ENCODE measurements at regions not wholly inside any gene's neighbourhood (a gene's known extent, or its start where the extent isn't known, plus 50 kb on each side); places are given as distances from the start of the nearest gene placed in this dataset.

GRCh38 chr3:56979791-56980190, 80.7 kb upstream of the SPATA12 start:
- no peak for DNase-seq (ENCODE audit: low spot score)
- Histone ChIP-seq H3K27ac (no peak overlapping the region), H3K4me3 (no peak overlapping the region)
- TF ChIP-seq, protein P1, sequence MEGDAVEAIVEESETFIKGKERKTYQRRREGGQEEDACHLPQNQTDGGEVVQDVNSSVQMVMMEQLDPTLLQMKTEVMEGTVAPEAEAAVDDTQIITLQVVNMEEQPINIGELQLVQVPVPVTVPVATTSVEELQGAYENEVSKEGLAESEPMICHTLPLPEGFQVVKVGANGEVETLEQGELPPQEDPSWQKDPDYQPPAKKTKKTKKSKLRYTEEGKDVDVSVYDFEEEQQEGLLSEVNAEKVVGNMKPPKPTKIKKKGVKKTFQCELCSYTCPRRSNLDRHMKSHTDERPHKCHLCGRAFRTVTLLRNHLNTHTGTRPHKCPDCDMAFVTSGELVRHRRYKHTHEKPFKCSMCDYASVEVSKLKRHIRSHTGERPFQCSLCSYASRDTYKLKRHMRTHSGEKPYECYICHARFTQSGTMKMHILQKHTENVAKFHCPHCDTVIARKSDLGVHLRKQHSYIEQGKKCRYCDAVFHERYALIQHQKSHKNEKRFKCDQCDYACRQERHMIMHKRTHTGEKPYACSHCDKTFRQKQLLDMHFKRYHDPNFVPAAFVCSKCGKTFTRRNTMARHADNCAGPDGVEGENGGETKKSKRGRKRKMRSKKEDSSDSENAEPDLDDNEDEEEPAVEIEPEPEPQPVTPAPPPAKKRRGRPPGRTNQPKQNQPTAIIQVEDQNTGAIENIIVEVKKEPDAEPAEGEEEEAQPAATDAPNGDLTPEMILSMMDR (IDR thresholded peaks at IDR 0.05) = no peak

GRCh38 chr3:56977561-56977889, 82.9 kb upstream of the SPATA12 start:
- no peak for DNase-seq (ENCODE audit: low spot score)
- peak overlapping the region in 1 of 2 donors; percentile 43 for H3K27ac ChIP-seq
- TF ChIP-seq, protein P1 (IDR thresholded peaks at IDR 0.05) = no peak
- no peak overlapping the region for H3K4me3 ChIP-seq

GRCh38 chr3:56976651-56977560, 83.6 kb upstream of the SPATA12 start:
- peak overlapping the region in 1 of 2 donors; percentile 43 for H3K27ac ChIP-seq
- DNase-seq (ENCODE audit: low spot score) = no peak
- TF ChIP-seq, protein P1 (IDR thresholded peaks at IDR 0.05) = no peak
- H3K4me3 ChIP-seq = no peak overlapping the region

GRCh38 chr3:56975567-56975966, 84.9 kb upstream of the SPATA12 start:
- H3K27ac ChIP-seq = no peak overlapping the region
- DNase-seq (ENCODE audit: low spot score) = no peak
- H3K4me3 ChIP-seq = no peak overlapping the region
- TF ChIP-seq, protein P1 (IDR thresholded peaks at IDR 0.05) = no peak

DNA sequence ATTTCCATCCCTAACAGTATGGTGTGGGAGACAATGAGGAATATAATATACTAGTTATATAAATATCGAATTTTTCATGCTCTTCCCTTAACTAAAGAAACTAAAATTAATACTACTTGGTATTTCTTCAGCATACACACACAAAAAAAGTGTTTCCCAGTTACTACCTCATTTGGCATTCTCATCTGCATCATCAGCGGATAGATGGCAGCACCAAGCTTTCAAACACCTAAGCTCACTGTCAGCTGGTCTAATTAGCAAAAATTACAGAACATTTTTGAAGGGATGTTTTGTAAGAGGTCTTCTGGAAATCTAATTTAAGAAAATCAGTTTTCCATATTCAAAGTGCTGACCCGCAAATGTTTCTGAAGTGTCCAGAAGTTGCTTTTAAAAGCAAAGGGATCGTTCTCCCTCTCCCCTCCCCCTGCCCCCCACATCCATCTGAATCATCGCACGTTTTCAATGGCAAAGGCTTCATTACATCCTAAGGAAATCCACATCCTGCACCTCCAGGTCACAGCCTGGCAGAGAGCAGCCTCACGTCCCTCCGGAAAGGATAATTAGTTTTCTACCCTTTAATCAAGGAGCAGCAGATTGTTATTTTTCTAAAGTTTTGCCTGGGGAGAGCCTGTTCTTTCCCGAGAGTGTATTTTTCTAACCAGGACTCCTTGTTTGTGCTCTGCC, 86.1 kb upstream of the SPATA12 start:
- H3K27ac ChIP-seq = peak overlapping the region in 1 of 2 donors; percentile 31
- DNase-seq (ENCODE audit: low spot score) = no peak
- no peak overlapping the region for H3K4me3 ChIP-seq
- TF ChIP-seq, protein P1 (IDR thresholded peaks at IDR 0.05) = no peak

GRCh38 chr3:56971816-56972215, 88.6 kb upstream of the SPATA12 start:
- Histone ChIP-seq H3K27ac (no peak overlapping the region), H3K4me3 (no peak overlapping the region)
- TF ChIP-seq, protein P1 (IDR thresholded peaks at IDR 0.05) = no peak
- no peak for DNase-seq (ENCODE audit: low spot score)
